Endodermal cell (in vitro differentiated cells): ENCODE measurements at regions not wholly inside any gene's neighbourhood (a gene's known extent, or its start where the extent isn't known, plus 50 kb on each side); places are given as distances from the start of the nearest gene placed in this dataset.
"Not testable (repeated sequence)": the region's sequence is repeated elsewhere in the genome, so short reads cannot be mapped to it uniquely, and the experiment has no call there.

ENCODE experiments used
- DNase-seq: peaks from one replicate; pipeline ENCODE4 v3.0.0-alpha.2; 2017
- H3K27ac ChIP-seq: 2 replicates; pipeline ENCODE4 v1.5.1; 2013; ENCODE audit warnings: mild to moderate bottlenecking, low read depth, low read length, moderate library complexity
- H3K27me3 ChIP-seq: 2 replicates; pipeline ENCODE4 v1.6.1; 2013; ENCODE audit warnings: mild to moderate bottlenecking, low read length, moderate library complexity; ENCODE audit not compliant: insufficient read depth, control insufficient read depth, poor library complexity, severe bottlenecking
- H3K36me3 ChIP-seq: 2 replicates; pipeline ENCODE4 v1.7.0; 2013; ENCODE audit warnings: mild to moderate bottlenecking, low read length, moderate library complexity; ENCODE audit not compliant: control insufficient read depth, insufficient read depth
- H3K4me1 ChIP-seq: one replicate; pipeline ENCODE4 v1.7.0; 2013; ENCODE audit warnings: low read length; ENCODE audit not compliant: control insufficient read depth, insufficient read depth
- H3K4me3 ChIP-seq: 2 replicates; pipeline ENCODE4 v1.5.1; 2013; ENCODE audit warnings: mild to moderate bottlenecking, low read length, moderate library complexity
- H3K9ac ChIP-seq: 2 replicates; pipeline ENCODE4 v1.6.1; 2013; ENCODE audit warnings: mild to moderate bottlenecking, low read length, moderate library complexity; ENCODE audit not compliant: poor library complexity, severe bottlenecking; ENCODE audit errors: extremely low read depth
- H3K9me3 ChIP-seq: 2 replicates; pipeline ENCODE4 v1.6.1; 2013; ENCODE audit warnings: mild to moderate bottlenecking, low read length, moderate library complexity; ENCODE audit not compliant: control insufficient read depth
- H3K27ac Mint-ChIP-seq: 2 replicates; pipeline ENCODE4 v1.8.0; 2020; ENCODE audit warnings: mixed read lengths
- H3K27me3 Mint-ChIP-seq: 2 replicates; pipeline ENCODE4 v1.8.0; 2021; ENCODE audit warnings: mild to moderate bottlenecking, mixed read lengths; ENCODE audit not compliant: insufficient read depth
- H3K36me3 Mint-ChIP-seq: 2 replicates; pipeline ENCODE4 v1.8.0; 2020; ENCODE audit warnings: low read depth, mixed read lengths
- H3K4me1 Mint-ChIP-seq: 2 replicates; pipeline ENCODE4 v1.8.0; 2020; ENCODE audit warnings: mixed read lengths
- H3K4me3 Mint-ChIP-seq: 2 replicates; pipeline ENCODE4 v1.8.0; 2020; ENCODE audit warnings: mild to moderate bottlenecking, moderate library complexity, mixed read lengths
- H3K9me3 Mint-ChIP-seq: 2 replicates; pipeline ENCODE4 v1.8.0; 2020; ENCODE audit warnings: mild to moderate bottlenecking, mixed read lengths
- WGBS, 2 experiments: methylation state at CpG; one replicate each; pipeline versions ENCODE4 v1.1.5 to v1.1.7; 2013; ENCODE audit warnings: missing lambda C conversion rate in 2 of 2, mixed read lengths in 1 of 2; ENCODE audit not compliant: insufficient coverage in 1 of 2, insufficient read length in 1 of 2; 5-methylcytosine and 5-hydroxymethylcytosine counted together
- TF ChIP-seq, protein P1 (sequence below): fragments of 200-600 bp; sonication (generic); conservative IDR thresholded peaks from 2 replicates; pipeline ENCODE4 v1.5.0; 2021; ENCODE audit warnings: antibody characterized with exemption, mild to moderate bottlenecking

DNA sequence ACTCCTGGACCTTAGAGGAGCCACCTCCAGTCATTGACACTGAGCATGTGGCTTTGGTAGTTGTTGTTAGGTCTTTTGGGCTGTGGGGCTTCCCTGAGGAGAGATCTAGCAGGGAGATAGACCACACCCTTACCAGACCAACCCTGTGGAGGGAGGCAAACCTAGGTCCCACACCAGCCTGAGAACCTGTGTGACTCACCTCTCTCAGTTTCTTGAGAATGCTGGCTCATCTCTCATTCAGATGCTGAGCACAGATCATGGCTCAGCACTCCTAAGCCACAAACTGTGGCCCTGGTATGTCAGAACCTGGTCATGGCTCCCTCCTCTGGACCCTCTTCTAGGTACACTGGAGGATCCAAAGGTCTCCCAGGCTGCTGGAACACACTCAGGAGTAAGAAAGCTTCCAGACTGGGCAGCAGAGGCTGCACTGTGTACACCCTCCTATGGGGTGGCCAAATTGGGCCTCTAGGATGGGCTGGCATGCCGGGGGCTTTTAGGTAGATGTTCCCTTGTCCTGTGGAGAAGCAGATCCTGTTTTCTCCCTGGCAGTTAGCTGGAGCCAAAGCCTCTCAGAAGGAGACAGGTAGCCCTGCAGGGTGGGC is 1294.5 kb downstream of the KHDRBS2 start:
- Mint-ChIP-seq H3K4me3 (no peak overlapping the region), H3K36me3 (no peaks in the 10 kb centered on the region), H3K27ac (no peak overlapping the region), H3K27me3 (no peaks in the 10 kb centered on the region), H3K4me1 (no peaks in the 10 kb centered on the region), H3K9me3 (peaks cover 26% of the 10 kb centered on the region)
- H3K9ac ChIP-seq = no peak overlapping the region
- 80 to 97% methylated on average over 1 of the region's 1 CpG for WGBS, 2 experiments
- DNase-seq = no peak
- no peaks in the 10 kb centered on the region for H3K9me3 ChIP-seq
- no peaks in the 10 kb centered on the region for H3K27me3 ChIP-seq
- H3K4me1 ChIP-seq = no peaks in the 10 kb centered on the region
- no peaks in the 10 kb centered on the region for H3K36me3 ChIP-seq
- TF ChIP-seq, protein P1, sequence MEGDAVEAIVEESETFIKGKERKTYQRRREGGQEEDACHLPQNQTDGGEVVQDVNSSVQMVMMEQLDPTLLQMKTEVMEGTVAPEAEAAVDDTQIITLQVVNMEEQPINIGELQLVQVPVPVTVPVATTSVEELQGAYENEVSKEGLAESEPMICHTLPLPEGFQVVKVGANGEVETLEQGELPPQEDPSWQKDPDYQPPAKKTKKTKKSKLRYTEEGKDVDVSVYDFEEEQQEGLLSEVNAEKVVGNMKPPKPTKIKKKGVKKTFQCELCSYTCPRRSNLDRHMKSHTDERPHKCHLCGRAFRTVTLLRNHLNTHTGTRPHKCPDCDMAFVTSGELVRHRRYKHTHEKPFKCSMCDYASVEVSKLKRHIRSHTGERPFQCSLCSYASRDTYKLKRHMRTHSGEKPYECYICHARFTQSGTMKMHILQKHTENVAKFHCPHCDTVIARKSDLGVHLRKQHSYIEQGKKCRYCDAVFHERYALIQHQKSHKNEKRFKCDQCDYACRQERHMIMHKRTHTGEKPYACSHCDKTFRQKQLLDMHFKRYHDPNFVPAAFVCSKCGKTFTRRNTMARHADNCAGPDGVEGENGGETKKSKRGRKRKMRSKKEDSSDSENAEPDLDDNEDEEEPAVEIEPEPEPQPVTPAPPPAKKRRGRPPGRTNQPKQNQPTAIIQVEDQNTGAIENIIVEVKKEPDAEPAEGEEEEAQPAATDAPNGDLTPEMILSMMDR = no peak
- H3K27ac ChIP-seq = no peak overlapping the region
- H3K4me3 ChIP-seq = no peak overlapping the region

DNA sequence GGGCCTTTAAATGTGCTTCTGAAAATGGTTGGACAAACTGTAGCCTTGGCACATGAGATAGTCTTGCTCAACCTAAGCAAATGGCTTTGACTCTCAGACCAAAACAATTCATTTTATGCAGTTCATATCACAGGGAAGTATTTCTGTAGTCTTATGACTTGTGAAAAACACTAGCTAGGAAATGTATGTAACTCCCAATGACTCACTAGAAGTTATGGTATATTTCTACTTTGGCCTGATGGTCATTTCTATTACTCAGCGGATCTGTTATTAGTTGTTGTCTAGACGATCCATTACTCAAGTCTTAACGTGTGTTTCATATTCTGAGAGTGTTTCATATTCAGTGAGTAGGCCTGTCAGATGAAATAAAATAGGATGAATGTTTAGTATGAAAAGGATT is 1333.5 kb downstream of the KHDRBS2 start:
- Mint-ChIP-seq H3K9me3 (no peaks in the 10 kb centered on the region), H3K4me3 (no peak overlapping the region)

DNA sequence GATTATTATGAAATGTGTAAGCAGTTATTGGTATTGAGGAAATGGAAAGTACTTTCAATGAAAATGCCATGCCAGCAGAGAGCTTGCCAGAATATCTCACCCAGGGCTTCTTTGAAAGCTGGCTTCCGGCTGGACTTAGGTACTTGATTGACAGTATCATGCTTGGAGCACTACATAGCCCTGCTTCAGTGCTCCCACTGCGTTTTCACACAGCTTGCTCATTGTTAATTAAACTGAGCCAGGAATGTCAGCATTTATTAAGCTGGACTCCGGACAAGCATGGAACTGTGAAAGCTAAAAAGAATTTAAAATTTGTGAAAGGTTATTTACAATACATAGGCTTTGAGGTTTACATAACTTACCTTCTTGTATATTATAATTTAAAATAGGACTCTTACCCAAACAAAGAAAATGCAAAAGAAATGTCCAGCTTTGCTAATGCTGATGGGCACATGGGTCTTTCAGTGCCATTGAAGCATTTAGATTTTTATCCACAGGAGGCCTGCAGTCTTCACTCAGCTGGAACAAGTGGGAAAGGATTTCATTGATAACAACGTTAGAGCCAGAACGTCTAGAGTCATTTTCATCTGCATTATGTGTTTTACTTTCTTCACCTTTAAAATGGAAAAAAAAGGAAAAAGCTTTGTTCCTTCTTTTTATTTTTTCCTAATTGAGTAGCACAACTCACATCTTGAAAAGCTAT is 1335.7 kb downstream of the KHDRBS2 start:
- not testable (repeated sequence) for H3K36me3 Mint-ChIP-seq, H3K9ac ChIP-seq, H3K4me1 Mint-ChIP-seq, H3K27ac Mint-ChIP-seq, DNase-seq, H3K27me3 ChIP-seq, H3K4me1 ChIP-seq, H3K4me3 Mint-ChIP-seq, H3K9me3 ChIP-seq, H3K27me3 Mint-ChIP-seq, H3K36me3 ChIP-seq, H3K9me3 Mint-ChIP-seq, H3K4me3 ChIP-seq
- 24 to 45% methylated on average over 4 to 5 of the region's 5 CpGs for WGBS, 2 experiments
- H3K27ac ChIP-seq = peak overlapping the region; percentile 49

More for the DNA sequence above, 1333.5 kb downstream of the KHDRBS2 start:
- Histone ChIP-seq H3K27ac (no peak overlapping the region), H3K4me1 (no peaks in the 10 kb centered on the region), H3K4me3 (no peak overlapping the region), H3K9me3 (no peaks in the 10 kb centered on the region), H3K36me3 (no peaks in the 10 kb centered on the region), H3K9ac (no peak overlapping the region), H3K27me3 (no peaks in the 10 kb centered on the region)
- H3K4me1 Mint-ChIP-seq = no peaks in the 10 kb centered on the region
- 93 to 94% methylated on average over 2 to 3 of the region's 3 CpGs for WGBS, 2 experiments
- DNase-seq = no peak
- TF ChIP-seq, protein P1 = no peak
- no peaks in the 10 kb centered on the region for H3K36me3 Mint-ChIP-seq
- no peak overlapping the region for H3K27ac Mint-ChIP-seq
- no peaks in the 10 kb centered on the region for H3K27me3 Mint-ChIP-seq

DNA sequence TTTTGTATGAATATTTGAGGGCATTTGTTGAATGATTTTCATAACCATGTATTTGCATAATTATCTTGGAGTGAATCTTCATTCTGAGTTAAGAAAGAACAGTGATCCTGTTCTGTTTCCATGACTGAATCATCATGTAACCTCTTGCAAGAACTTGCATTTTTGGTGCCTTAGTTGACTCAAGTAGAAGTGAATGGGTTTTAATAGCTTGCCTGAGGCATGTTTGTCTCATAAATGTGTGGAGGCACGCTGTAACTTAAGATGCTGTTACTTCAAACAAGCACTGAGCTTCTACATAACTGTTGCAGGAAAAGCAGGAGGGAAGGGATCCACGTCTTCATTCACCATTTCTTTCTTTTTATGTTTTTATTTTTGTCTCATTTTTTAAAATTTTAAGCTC is 1338.6 kb downstream of the KHDRBS2 start:
- not testable (repeated sequence) for H3K27ac Mint-ChIP-seq

DNA sequence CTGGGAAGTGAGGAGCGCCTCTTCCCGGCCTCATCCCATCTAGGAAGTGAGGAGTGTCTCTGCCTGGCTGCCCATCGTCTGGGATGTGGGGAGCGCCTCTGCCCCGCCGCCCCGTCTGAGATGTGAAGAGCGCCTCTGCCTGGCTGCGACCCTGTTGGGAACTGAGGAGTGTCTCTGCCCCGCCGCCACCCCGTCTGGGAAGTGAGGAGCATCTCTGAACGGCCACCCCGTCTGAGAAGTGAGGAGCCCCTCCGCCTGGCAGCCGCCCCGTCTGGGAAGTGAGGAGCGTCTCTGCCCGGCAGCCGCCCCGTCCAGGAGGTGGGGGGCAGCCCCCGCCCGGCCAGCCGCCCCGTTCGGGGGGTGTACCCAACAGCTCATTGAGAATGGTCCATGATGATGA is 1341.2 kb downstream of the KHDRBS2 start:
- H3K9me3 ChIP-seq, H3K4me3 ChIP-seq, H3K36me3 ChIP-seq, H3K27ac ChIP-seq, H3K27me3 ChIP-seq, DNase-seq, H3K36me3 Mint-ChIP-seq, H3K4me1 ChIP-seq, H3K27me3 Mint-ChIP-seq, H3K4me3 Mint-ChIP-seq, H3K9me3 Mint-ChIP-seq, H3K27ac Mint-ChIP-seq, H3K4me1 Mint-ChIP-seq, H3K9ac ChIP-seq: not testable (repeated sequence)
- 96 to 100% methylated on average over 2 to 26 of the region's 26 CpGs for WGBS, 2 experiments

More for the DNA sequence above, 1338.6 kb downstream of the KHDRBS2 start:
- DNase-seq, H3K4me3 ChIP-seq, H3K9ac ChIP-seq, H3K27me3 ChIP-seq, H3K4me3 Mint-ChIP-seq, H3K27ac ChIP-seq, H3K9me3 Mint-ChIP-seq, H3K9me3 ChIP-seq, H3K4me1 Mint-ChIP-seq, H3K4me1 ChIP-seq, H3K36me3 Mint-ChIP-seq, H3K36me3 ChIP-seq, H3K27me3 Mint-ChIP-seq: not testable (repeated sequence)
- 80 to 93% methylated on average over 1 to 2 of the region's 2 CpGs for WGBS, 2 experiments
